ENCODE measurements at regions not wholly inside any gene's neighbourhood (a gene's known extent, or its start where the extent isn't known, plus 50 kb on each side); places are given as distances from the start of the nearest gene placed in this dataset.

DNA sequence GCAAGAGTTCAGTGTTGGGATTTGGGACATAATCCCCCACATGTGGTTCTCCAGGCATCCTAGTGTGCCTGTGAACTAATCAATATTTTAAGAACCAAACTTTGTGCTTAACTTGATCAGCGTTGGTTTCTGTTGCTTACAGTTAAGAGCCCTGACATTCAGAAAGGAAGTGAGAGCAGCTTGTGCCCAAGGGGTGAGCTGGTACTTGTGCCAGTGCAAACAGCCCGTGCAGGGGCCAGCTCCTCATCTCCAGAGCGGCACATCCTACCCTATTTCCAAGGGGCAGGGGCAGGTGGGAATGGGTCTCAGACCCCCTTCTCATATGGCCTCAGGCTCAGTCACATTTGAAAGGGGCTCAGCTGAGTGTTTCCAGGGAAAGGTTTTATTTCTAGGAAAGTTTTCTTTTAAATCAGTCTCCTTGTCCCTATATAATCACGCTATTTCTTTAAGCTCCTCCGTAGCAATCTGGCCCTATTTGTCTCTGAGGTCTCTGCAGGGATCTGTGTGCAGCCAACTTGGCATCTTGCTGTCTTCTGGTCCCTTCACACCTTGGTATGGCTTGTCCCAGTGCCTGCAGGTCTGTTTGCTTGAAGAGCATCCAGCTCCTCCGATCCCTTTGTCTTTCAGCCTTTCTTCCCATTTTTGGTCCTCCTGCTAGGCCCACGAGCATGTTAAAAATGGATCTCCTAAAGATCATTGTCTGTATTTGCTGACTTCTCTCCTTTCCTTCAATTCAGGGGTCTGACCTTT, 358.9 kb downstream of the HRH4 start:
- TF ChIP-seq ZNF232 (CRISPR knock-in tag; IDR thresholded peaks at IDR 0.05) (no peak), SMAD3 (CRISPR knock-in tag; IDR thresholded peaks at IDR 0.05; ENCODE audit: borderline replicate concordance) (no peak), NR3C1 (CRISPR knock-in tag; conservative IDR thresholded peaks at IDR 0.05; ENCODE audit: low read depth) (no peak), RELA (CRISPR knock-in tag; IDR thresholded peaks at IDR 0.05; ENCODE audit: borderline replicate concordance) (no peak), NR2C2 (CRISPR knock-in tag; IDR thresholded peaks at IDR 0.05) (no peak), OVOL2 (CRISPR knock-in tag; IDR thresholded peaks at IDR 0.05; ENCODE audit: borderline replicate concordance) (no peak), TEAD1 (CRISPR knock-in tag; IDR thresholded peaks at IDR 0.05) (no peak), MYBL2 (CRISPR knock-in tag; IDR thresholded peaks at IDR 0.05) (no peak), CBFB (CRISPR knock-in tag; IDR thresholded peaks at IDR 0.05; ENCODE audit: low read depth) (no peak), SP1 (CRISPR knock-in tag; conservative IDR thresholded peaks at IDR 0.05) (no peak)
- TF ChIP-seq, protein P1, sequence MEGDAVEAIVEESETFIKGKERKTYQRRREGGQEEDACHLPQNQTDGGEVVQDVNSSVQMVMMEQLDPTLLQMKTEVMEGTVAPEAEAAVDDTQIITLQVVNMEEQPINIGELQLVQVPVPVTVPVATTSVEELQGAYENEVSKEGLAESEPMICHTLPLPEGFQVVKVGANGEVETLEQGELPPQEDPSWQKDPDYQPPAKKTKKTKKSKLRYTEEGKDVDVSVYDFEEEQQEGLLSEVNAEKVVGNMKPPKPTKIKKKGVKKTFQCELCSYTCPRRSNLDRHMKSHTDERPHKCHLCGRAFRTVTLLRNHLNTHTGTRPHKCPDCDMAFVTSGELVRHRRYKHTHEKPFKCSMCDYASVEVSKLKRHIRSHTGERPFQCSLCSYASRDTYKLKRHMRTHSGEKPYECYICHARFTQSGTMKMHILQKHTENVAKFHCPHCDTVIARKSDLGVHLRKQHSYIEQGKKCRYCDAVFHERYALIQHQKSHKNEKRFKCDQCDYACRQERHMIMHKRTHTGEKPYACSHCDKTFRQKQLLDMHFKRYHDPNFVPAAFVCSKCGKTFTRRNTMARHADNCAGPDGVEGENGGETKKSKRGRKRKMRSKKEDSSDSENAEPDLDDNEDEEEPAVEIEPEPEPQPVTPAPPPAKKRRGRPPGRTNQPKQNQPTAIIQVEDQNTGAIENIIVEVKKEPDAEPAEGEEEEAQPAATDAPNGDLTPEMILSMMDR (IDR thresholded peaks at IDR 0.05) = no peak
- TF ChIP-seq, protein P2, sequence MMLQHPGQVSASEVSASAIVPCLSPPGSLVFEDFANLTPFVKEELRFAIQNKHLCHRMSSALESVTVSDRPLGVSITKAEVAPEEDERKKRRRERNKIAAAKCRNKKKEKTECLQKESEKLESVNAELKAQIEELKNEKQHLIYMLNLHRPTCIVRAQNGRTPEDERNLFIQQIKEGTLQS (CRISPR knock-in tag; conservative IDR thresholded peaks at IDR 0.05) = no peak
- TF ChIP-seq, protein P3, sequence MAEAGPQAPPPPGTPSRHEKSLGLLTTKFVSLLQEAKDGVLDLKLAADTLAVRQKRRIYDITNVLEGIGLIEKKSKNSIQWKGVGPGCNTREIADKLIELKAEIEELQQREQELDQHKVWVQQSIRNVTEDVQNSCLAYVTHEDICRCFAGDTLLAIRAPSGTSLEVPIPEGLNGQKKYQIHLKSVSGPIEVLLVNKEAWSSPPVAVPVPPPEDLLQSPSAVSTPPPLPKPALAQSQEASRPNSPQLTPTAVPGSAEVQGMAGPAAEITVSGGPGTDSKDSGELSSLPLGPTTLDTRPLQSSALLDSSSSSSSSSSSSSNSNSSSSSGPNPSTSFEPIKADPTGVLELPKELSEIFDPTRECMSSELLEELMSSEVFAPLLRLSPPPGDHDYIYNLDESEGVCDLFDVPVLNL (CRISPR knock-in tag; IDR thresholded peaks at IDR 0.05; ENCODE audit: borderline replicate concordance, low read depth) = no peak

All from WTC11 (cell line).